K562 (cell line): ENCODE measurements at regions not wholly inside any gene's neighbourhood (a gene's known extent, or its start where the extent isn't known, plus 50 kb on each side); places are given as distances from the start of the nearest gene placed in this dataset.
"Not testable (repeated sequence)": the region's sequence is repeated elsewhere in the genome, so short reads cannot be mapped to it uniquely, and the experiment has no call there.

Experiments
- CTCF ChIP-seq, 3 experiments: IDR thresholded peaks in 2 of 3; conservative IDR thresholded peaks in 1 of 3; 2 replicates each; pipeline ENCODE4 v1.5.1; 2011 to 2012; ENCODE audit warnings: low read length in 3 of 3, mild to moderate bottlenecking in 3 of 3, control low read depth in 2 of 3, improper control_type of control experiment in 1 of 3, inconsistent platforms in 1 of 3, low read depth in 1 of 3, mixed read lengths in 1 of 3, moderate library complexity in 1 of 3; ENCODE audit not compliant: insufficient read depth in 2 of 3
- SRSF9 ChIP-seq: fragments of 200-400 bp; formaldehyde crosslinking; IDR thresholded peaks from 2 replicates; pipeline ENCODE4 v1.6.1; 2017; ENCODE audit warnings: low read depth, low read length, borderline replicate concordance

- TF ChIP-seq SRSF9; CTCF (IDR thresholded peaks at IDR 0.05 in 2 of 3, conservative IDR thresholded peaks at IDR 0.05 in 1 of 3; ENCODE audit: insufficient read depth in 2 of 3, low read depth in 1 of 3, low read length in 3 of 3): not testable (repeated sequence)
These were observed 2148.1 kb upstream of the DEFB115 start for GRCh38 chr20:29109386-29109785.
